Dedifferentiated amniotic fluid mesenchymal stem cell (primary cell): ENCODE measurements at regions not wholly inside any gene's neighbourhood (a gene's known extent, or its start where the extent isn't known, plus 50 kb on each side); places are given as distances from the start of the nearest gene placed in this dataset.
"Not testable (repeated sequence)": the region's sequence is repeated elsewhere in the genome, so short reads cannot be mapped to it uniquely, and the experiment has no call there.

Experiments
- DNase-seq: peaks from one replicate; pipeline ENCODE4 v3.0.0-alpha.2; 2016; ENCODE audit errors: extremely low spot score

GRCh38 chr15:84152381-84152979, 83.1 kb upstream of the GOLGA6L4 start:
- DNase-seq, result not testable (repeated sequence)

- DNase-seq, result not testable (repeated sequence)
Measured at GRCh38 chr15:84153655-84154140, 81.9 kb upstream of the GOLGA6L4 start.

GRCh38 chr15:84154314-84154713, 81.3 kb upstream of the GOLGA6L4 start:
- not testable (repeated sequence) for DNase-seq

- not testable (repeated sequence) for DNase-seq
Measured at GRCh38 chr15:84154787-84155186, 80.8 kb upstream of the GOLGA6L4 start.

- DNase-seq, result not testable (repeated sequence)
Measured at GRCh38 chr15:84155792-84156587, 79.6 kb upstream of the GOLGA6L4 start.

- not testable (repeated sequence) for DNase-seq
Measured at GRCh38 chr15:84156588-84156840, 79.1 kb upstream of the GOLGA6L4 start.

GRCh38 chr15:84157056-84157632, 78.4 kb upstream of the GOLGA6L4 start:
- not testable (repeated sequence) for DNase-seq

- DNase-seq, result not testable (repeated sequence)
Measured at GRCh38 chr15:84157857-84158256, 77.7 kb upstream of the GOLGA6L4 start.

- not testable (repeated sequence) for DNase-seq
Measured at GRCh38 chr15:84159346-84160269, 76.0 kb upstream of the GOLGA6L4 start.

GRCh38 chr15:84164423-84165292, 70.9 kb upstream of the GOLGA6L4 start:
- DNase-seq, result not testable (repeated sequence)

- DNase-seq, result not testable (repeated sequence)
Measured at GRCh38 chr15:84170029-84170428, 65.5 kb upstream of the GOLGA6L4 start.

- DNase-seq, result not testable (repeated sequence)
Measured at GRCh38 chr15:84173231-84173610, 62.4 kb upstream of the GOLGA6L4 start.
